ENCODE measurements at regions not wholly inside any gene's neighbourhood (a gene's known extent, or its start where the extent isn't known, plus 50 kb on each side); places are given as distances from the start of the nearest gene placed in this dataset.

DNA sequence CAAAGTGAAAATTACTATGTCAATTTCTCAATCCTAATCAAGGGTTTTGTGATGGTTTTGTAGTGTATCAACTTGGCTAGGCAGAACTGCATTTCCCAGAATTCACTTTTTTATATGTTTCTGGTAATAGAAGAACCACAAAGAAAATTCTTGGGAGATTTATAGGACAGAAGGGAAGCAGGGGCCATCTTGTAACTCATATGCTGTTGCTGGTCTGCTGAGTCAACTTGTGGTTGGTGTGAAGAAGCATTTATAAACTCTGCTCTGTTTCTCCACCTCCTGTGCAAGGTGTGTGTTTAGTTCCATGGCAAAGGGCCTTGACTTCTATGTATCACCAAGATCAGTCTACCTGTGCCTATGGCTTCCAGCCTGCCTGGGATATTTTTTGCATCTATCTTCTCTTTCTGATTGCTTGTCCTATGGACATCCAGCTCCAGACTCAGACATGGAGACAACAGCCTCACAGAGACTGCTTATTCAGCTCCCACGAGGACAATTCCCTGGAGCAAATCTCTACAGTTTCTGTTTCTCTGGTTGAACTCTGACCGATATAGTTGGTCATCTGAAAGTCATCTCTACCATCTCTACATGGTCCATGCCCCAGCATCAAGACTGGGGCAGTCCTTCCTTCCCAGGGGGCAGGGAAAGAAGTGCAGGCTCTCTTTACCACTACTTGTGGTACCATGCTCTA, 364.3 kb upstream of the DDHD1 start:
- no peaks in the 10 kb centered on the region for H3K9me3 ChIP-seq (ENCODE audit: control insufficient read depth, low read depth, low read length)
- H3K27me3 Mint-ChIP-seq (ENCODE audit: low read depth), result no peaks in the 10 kb centered on the region
- H2BK15ac ChIP-seq (ENCODE audit: low read depth, low read length), result no peak overlapping the region
- H2BK120ac ChIP-seq (ENCODE audit: low read depth, low read length, poor library complexity, severe bottlenecking), result no peak overlapping the region
- H4K91ac ChIP-seq (ENCODE audit: insufficient read length, low read depth, low read length), result no peak overlapping the region
- H3K18ac ChIP-seq (ENCODE audit: insufficient read length, low read depth, low read length), result no peak overlapping the region
- no peak overlapping the region for H2BK20ac ChIP-seq (ENCODE audit: low read depth, low read length, poor library complexity, severe bottlenecking)
- no peaks in the 10 kb centered on the region for H3K4me1 ChIP-seq (ENCODE audit: insufficient read depth, low read length)
- no peak overlapping the region for H3K56ac ChIP-seq (ENCODE audit: insufficient read length, low read depth, low read length)
- no peak overlapping the region for H3K14ac ChIP-seq (ENCODE audit: insufficient read depth, low read length)
- no peak overlapping the region for H4K5ac ChIP-seq (ENCODE audit: insufficient read length, low read depth, low read length)
- H3K79me1 ChIP-seq (ENCODE audit: insufficient read depth, low read depth, low read length, poor library complexity, severe bottlenecking), result no peaks in the 10 kb centered on the region
- DNase-seq, result no peak
- no peaks in the 10 kb centered on the region for H3K23me2 ChIP-seq (ENCODE audit: insufficient read length, low read depth, low read length, poor library complexity, severe bottlenecking)
- H2AFZ ChIP-seq (ENCODE audit: low read length), result no peak overlapping the region
- H3K27ac Mint-ChIP-seq, result no peak overlapping the region
- no peaks in the 10 kb centered on the region for H4K20me1 ChIP-seq (ENCODE audit: control insufficient read depth, insufficient read depth, insufficient read length)
- no peaks in the 10 kb centered on the region for H3K27me3 ChIP-seq (ENCODE audit: insufficient read depth, low read length)
- no CpG with 5 or more reads among the region's 2 CpGs for WGBS (ENCODE audit: extremely low coverage, insufficient read length, low lambda C conversion rate)
- no peaks in the 10 kb centered on the region for H3K79me2 ChIP-seq (ENCODE audit: insufficient read depth, low read length)
- H2BK5ac ChIP-seq (ENCODE audit: insufficient read length, low read length), result no peak overlapping the region
- H3K4me1 Mint-ChIP-seq, result no peaks in the 10 kb centered on the region
- no peak overlapping the region for H3K9ac ChIP-seq (ENCODE audit: extremely low read depth, insufficient read length, low read length)
- H3T11ph ChIP-seq (ENCODE audit: low read length), result no peak overlapping the region
- no peak overlapping the region for H4K8ac ChIP-seq (replicated peaks; ENCODE audit: insufficient read length, low read depth, low read length)
- no peak overlapping the region for H3K4me3 Mint-ChIP-seq
- H2BK12ac ChIP-seq (ENCODE audit: insufficient read length, low read depth, low read length), result no peak overlapping the region
- H3K9me3 Mint-ChIP-seq, result peaks cover under 1 to 1% of the 10 kb centered on the region in 2 experiments; a peak in 2 of 5 replicates
- H3K4me2 ChIP-seq (ENCODE audit: insufficient read depth, insufficient read length, low read length), result no peak overlapping the region
- no peak for TF ChIP-seq CTCF (conservative IDR thresholded peaks at IDR 0.05)
- no peak overlapping the region for H3K4ac ChIP-seq (ENCODE audit: low read depth, low read length)
- H3K27ac ChIP-seq (ENCODE audit: insufficient read length, low read depth, low read length), result no peak overlapping the region
- H3K23ac ChIP-seq (ENCODE audit: insufficient read length, low read depth, low read length), result no peak overlapping the region
- H3K36me3 Mint-ChIP-seq (ENCODE audit: insufficient read depth in 1 of 3, low read depth in 3 of 3), result no peaks in the 10 kb centered on the region; a peak in 1 of 7 replicates
- no peak overlapping the region for H2AK5ac ChIP-seq (ENCODE audit: insufficient read length, low read length)
